ENCODE measurements at regions not wholly inside any gene's neighbourhood (a gene's known extent, or its start where the extent isn't known, plus 50 kb on each side); places are given as distances from the start of the nearest gene placed in this dataset.
A peak's percentile ranks its signal among the peaks of the same experiment; 100 is the strongest.

DNA sequence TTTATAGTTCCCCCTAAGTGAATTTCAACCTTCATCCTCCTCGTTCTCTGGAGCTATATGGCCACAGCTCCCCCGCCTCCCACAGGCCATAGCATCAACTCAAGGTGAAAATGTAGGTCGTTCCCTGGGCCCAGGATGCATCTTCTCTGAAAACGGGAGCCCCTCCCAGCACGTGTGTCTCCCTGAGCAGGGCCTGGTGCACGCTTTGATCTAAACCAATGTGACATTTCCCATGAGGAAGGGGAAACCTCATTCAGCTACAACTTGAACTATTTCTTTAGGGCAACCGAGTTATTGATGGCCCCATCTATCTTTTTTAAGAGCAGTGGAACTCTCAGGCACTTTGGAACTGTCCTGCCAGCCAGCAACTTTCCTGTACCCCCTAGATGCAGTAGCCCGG lies 57.8 kb upstream of the BACE2 start:
- 0% methylated on average over 5 of the region's 8 CpGs for WGBS (ENCODE audit: low lambda C conversion rate)
- Histone ChIP-seq H4K20me1 (ENCODE audit: insufficient read depth, low read length) (no peaks in the 10 kb centered on the region), H2AFZ (ENCODE audit: low read length) (no peak overlapping the region), H3K79me2 (ENCODE audit: insufficient read depth, low read length) (no peaks in the 10 kb centered on the region), H3K27me3 (ENCODE audit: control insufficient read depth in 1 of 2, insufficient read depth in 2 of 2, low read length in 2 of 2) (peaks cover 0 to 36% of the 10 kb centered on the region in 2 experiments), H3K9ac (ENCODE audit: insufficient read depth, low read depth, low read length) (no peak overlapping the region), H3K4me3 (replicated peaks in 1 of 3; ENCODE audit: insufficient read depth in 1 of 3, low read depth in 2 of 3, low read length in 3 of 3) (no peak overlapping the region), H3K4me2 (ENCODE audit: low read depth, low read length) (no peak overlapping the region), H3K9me3 (ENCODE audit: low read length) (no peaks in the 10 kb centered on the region), H3K27ac (ENCODE audit: extremely low read length, insufficient read depth, low read length) (no peak overlapping the region), H3K36me3 (replicated peaks in 1 of 2; ENCODE audit: control insufficient read depth in 1 of 2, insufficient read depth in 2 of 2, low read length in 2 of 2) (no peaks in the 10 kb centered on the region), H3K4me1 (ENCODE audit: insufficient read depth, low read length) (no peaks in the 10 kb centered on the region)
- TF ChIP-seq ZNF749 (CRISPR knock-in tag; IDR thresholded peaks at IDR 0.05; ENCODE audit: borderline replicate concordance) = no peak
- no peak for TF ChIP-seq AHDC1 (CRISPR knock-in tag; IDR thresholded peaks at IDR 0.05; ENCODE audit: borderline replicate concordance)
- TF ChIP-seq MNT (IDR thresholded peaks at IDR 0.05) = 0 out of 2 replicates have a peak, but pooled peaks have one; percentile 6
- no peak for TF ChIP-seq PHF21A (CRISPR knock-in tag; IDR thresholded peaks at IDR 0.05)
- CTCF ChIA-PET (ENCODE audit: low intra/inter-chr PET ratio, low total read pairs) = no interaction called here
- no TSS peak for BruUV-seq (replicated peaks)
- DNase-seq (ENCODE audit: low spot score) (no peak), FAIRE-seq (no peak), ATAC-seq (no peak)
- intact Hi-C loops (cut with micrococcal nuclease; ENCODE audit: unreplicated experiment) = no loop called here
- in situ Hi-C loops (cut with HindIII; ENCODE audit: extremely low pct_ligation_motif_present, low pct_unique_long_range_greater_than_20kb) = no loop called here
- POLR2A ChIA-PET = no interaction called here

Data from HepG2 (cell line).